Ishikawa (cell line): ENCODE measurements at regions not wholly inside any gene's neighbourhood (a gene's known extent, or its start where the extent isn't known, plus 50 kb on each side); places are given as distances from the start of the nearest gene placed in this dataset.

Experiments used
- CEBPB ChIP-seq: IDR thresholded peaks from 2 replicates; pipeline ENCODE4 v1.6.1; 2012
- CREB1 ChIP-seq: IDR thresholded peaks from 2 replicates; pipeline ENCODE4 v1.6.1; 2012; ENCODE audit warnings: low read depth
- EGR1 ChIP-seq: IDR thresholded peaks from 2 replicates; pipeline ENCODE4 v1.6.1; 2012
- EP300 ChIP-seq: IDR thresholded peaks from 2 replicates; pipeline ENCODE4 v1.6.1; 2012; ENCODE audit warnings: borderline replicate concordance
- FOXM1 ChIP-seq: IDR thresholded peaks from 2 replicates; pipeline ENCODE4 v1.6.1; 2012; ENCODE audit warnings: low read depth, borderline replicate concordance
- MAX ChIP-seq: IDR thresholded peaks from 2 replicates; pipeline ENCODE4 v1.6.1; 2012
- NFIC ChIP-seq: IDR thresholded peaks from 2 replicates; pipeline ENCODE4 v1.6.1; 2012
- RAD21 ChIP-seq: IDR thresholded peaks from 2 replicates; pipeline ENCODE4 v1.6.1; 2012; ENCODE audit warnings: low read depth
- REST ChIP-seq: IDR thresholded peaks from 2 replicates; pipeline ENCODE4 v1.6.1; 2012; ENCODE audit warnings: low read depth, mild to moderate bottlenecking
- TAF1 ChIP-seq: IDR thresholded peaks from 2 replicates; pipeline ENCODE4 v1.6.1; 2012; ENCODE audit warnings: low read depth, mild to moderate bottlenecking
- TCF12 ChIP-seq: IDR thresholded peaks from 2 replicates; pipeline ENCODE4 v1.6.1; 2012; ENCODE audit warnings: low read depth
- TEAD4 ChIP-seq: IDR thresholded peaks from 2 replicates; pipeline ENCODE4 v1.6.1; 2012
- USF1 ChIP-seq: IDR thresholded peaks from 2 replicates; pipeline ENCODE4 v1.6.1; 2012
- YY1 ChIP-seq: IDR thresholded peaks from 2 replicates; pipeline ENCODE4 v1.6.1; 2012; ENCODE audit warnings: low read depth
- ZBTB7A ChIP-seq: IDR thresholded peaks from 2 replicates; pipeline ENCODE4 v1.6.1; 2012; ENCODE audit warnings: low read depth

- TF ChIP-seq RAD21, result no peak
- TF ChIP-seq CEBPB, result no peak
- TF ChIP-seq EGR1, result no peak
- TF ChIP-seq ZBTB7A, result no peak
- no peak for TF ChIP-seq TEAD4
- no peak for TF ChIP-seq USF1
These were observed 422.2 kb upstream of the MTPN start for GRCh38 chr7:136399385-136399784.

- TF ChIP-seq NFIC (no peak), ZBTB7A (no peak), EGR1 (no peak), YY1 (no peak), EP300 (no peak), RAD21 (no peak), USF1 (no peak), REST (no peak), TEAD4 (no peak), CEBPB (no peak)
These were observed 415.7 kb upstream of the MTPN start for GRCh38 chr7:136392856-136393255.

- no peak for TF ChIP-seq NFIC
These were observed 414.2 kb upstream of the MTPN start for GRCh38 chr7:136391371-136391770.

- no peak for TF ChIP-seq FOXM1
- no peak for TF ChIP-seq RAD21
- no peak for TF ChIP-seq CREB1
- TF ChIP-seq EP300, result no peak
- TF ChIP-seq REST, result no peak
- TF ChIP-seq TAF1, result no peak
- TF ChIP-seq TEAD4, result no peak
- TF ChIP-seq CEBPB, result no peak
- TF ChIP-seq EGR1, result no peak
- no peak for TF ChIP-seq USF1
- TF ChIP-seq NFIC, result no peak
- no peak for TF ChIP-seq MAX
- TF ChIP-seq TCF12, result no peak
- TF ChIP-seq ZBTB7A, result no peak
- no peak for TF ChIP-seq YY1
These were observed 412.8 kb upstream of the MTPN start for GRCh38 chr7:136389933-136390332.

- TF ChIP-seq RAD21, result no peak
- TF ChIP-seq EP300, result no peak
- no peak for TF ChIP-seq CREB1
- no peak for TF ChIP-seq NFIC
- TF ChIP-seq ZBTB7A, result no peak
- no peak for TF ChIP-seq REST
- TF ChIP-seq CEBPB, result no peak
- no peak for TF ChIP-seq USF1
- no peak for TF ChIP-seq EGR1
- no peak for TF ChIP-seq TCF12
- TF ChIP-seq YY1, result no peak
- no peak for TF ChIP-seq TEAD4
These were observed 409.7 kb upstream of the MTPN start for GRCh38 chr7:136386876-136387275.
